HCT116 (cell line): ENCODE measurements at regions not wholly inside any gene's neighbourhood (a gene's known extent, or its start where the extent isn't known, plus 50 kb on each side); places are given as distances from the start of the nearest gene placed in this dataset.
"Not testable (repeated sequence)": the region's sequence is repeated elsewhere in the genome, so short reads cannot be mapped to it uniquely, and the experiment has no call there.

Source experiments
- ATAC-seq: fragments of 200-7000 bp; cut with Tn5 transposase; 2 replicates; pipeline ENCODE4 v1.9.1; 2020; ENCODE audit warnings: mild to moderate bottlenecking, moderate library complexity
- BruUV-seq: library from RNA; stranded (reverse); fragments of 400-500 nt; replicated peaks from 2 replicates; lab custom pipeline; 2021; lab: Mats Ljungman, UMichigan
- CTCF ChIA-PET: fragments of 300-600 bp; sonication (Branson Sonifier 250); formaldehyde crosslinking; loops from one replicate; lab custom pipeline; 2021; ENCODE audit warnings: antibody characterized with exemption; lab: Charles Lee
- POLR2A ChIA-PET: fragments of 300-600, 350-600 bp; sonication (Branson Sonifier 250); formaldehyde crosslinking; loops from one replicate; lab custom pipeline; 2021; ENCODE audit warnings: antibody characterized with exemption; lab: Charles Lee
- RAD21 ChIA-PET, 2 experiments: fragments of 300-600 bp; sonication (Branson Sonifier 250); formaldehyde crosslinking; loops; one replicate each; lab custom pipeline; 2023; ENCODE audit warnings: low total read pairs in 2 of 2; ENCODE audit not compliant: uncharacterized antibody in 2 of 2, unreplicated experiment in 2 of 2, low non-redundant PET in 1 of 2; lab: Charles Lee
- DNase-seq: peaks from one replicate; pipeline ENCODE4 v3.0.0-alpha.2; 2010; ENCODE audit warnings: low read depth, low spot score
- H2AFZ ChIP-seq: fragments of 200-600 bp; shearing (Covaris generic), sonication (generic); 2 replicates; pipeline ENCODE4 v1.6.1; 2017; ENCODE audit warnings: low read depth, mixed run types, mixed read lengths, antibody characterized with exemption, low read length; ENCODE audit not compliant: poor library complexity, severe bottlenecking
- H3K27ac ChIP-seq: 2 replicates; pipeline ENCODE4 v1.5.1; 2012; ENCODE audit warnings: low read depth, low read length
- H3K27me3 ChIP-seq: fragments of 200-600 bp; sonication (generic); 2 replicates; pipeline ENCODE4 v1.6.1; 2016; ENCODE audit warnings: mixed run types, low read length, mixed read lengths; ENCODE audit not compliant: insufficient read depth
- H3K36me3 ChIP-seq, 2 experiments: fragments of 200-500 bp in 1 of 2; fragments of 200-600 bp in 1 of 2; sonication (Bioruptor generic) in 1 of 2; sonication (generic) in 1 of 2; 2 replicates each; pipeline versions ENCODE4 v1.5.1 to v1.6.1; 2014 to 2016; ENCODE audit warnings: low read length in 2 of 2, inconsistent platforms in 1 of 2, mixed read lengths in 1 of 2, mixed run types in 1 of 2; ENCODE audit not compliant: insufficient read depth in 2 of 2, control insufficient read depth in 1 of 2
- H3K4me1 ChIP-seq, 2 experiments: fragments of 200-600 bp in 1 of 2; sonication (generic) in 1 of 2; 2 replicates each; pipeline versions ENCODE4 v1.5.1 to v1.6.1; 2012 to 2017; ENCODE audit warnings: low read length in 2 of 2, inconsistent platforms in 1 of 2, mild to moderate bottlenecking in 1 of 2, mixed read lengths in 1 of 2, mixed run types in 1 of 2, moderate library complexity in 1 of 2; ENCODE audit not compliant: insufficient read depth in 2 of 2, control insufficient read depth in 1 of 2
- H3K4me2 ChIP-seq: fragments of 200-600 bp; sonication (generic); 2 replicates; pipeline ENCODE4 v1.6.1; 2017; ENCODE audit warnings: mixed run types, low read length, mixed read lengths
- H3K4me3 ChIP-seq, 2 experiments: fragments of 200-600 bp in 1 of 2; sonication (generic) in 1 of 2; replicated peaks in 1 of 2; 2 replicates each; pipeline ENCODE4 v1.5.1; 2011 to 2016; ENCODE audit warnings: low read length in 2 of 2, control low read depth in 1 of 2, low read depth in 1 of 2, mild to moderate bottlenecking in 1 of 2, mixed read lengths in 1 of 2, mixed run types in 1 of 2
- H3K79me2 ChIP-seq: fragments of 200-600 bp; sonication (generic); 2 replicates; pipeline ENCODE4 v1.6.1; 2017; ENCODE audit warnings: mild to moderate bottlenecking, mixed run types, low read length, moderate library complexity, mixed read lengths; ENCODE audit not compliant: insufficient read depth
- H3K9ac ChIP-seq: fragments of 200-600 bp; sonication (generic); 2 replicates; pipeline ENCODE4 v1.6.1; 2016; ENCODE audit warnings: low read length, mixed read lengths
- H3K9me2 ChIP-seq: fragments of 200-600 bp; sonication (generic), shearing (Covaris generic); 2 replicates; pipeline ENCODE4 v1.6.1; 2017; ENCODE audit warnings: mixed run types, mild to moderate bottlenecking, moderate library complexity; ENCODE audit not compliant: insufficient read depth
- H3K9me3 ChIP-seq, 2 experiments: fragments of 200-500 bp in 1 of 2; fragments of 200-600 bp in 1 of 2; sonication (Bioruptor generic) in 1 of 2; sonication (generic) in 1 of 2; 2 replicates each; pipeline ENCODE4 v1.6.1; 2014 to 2017; ENCODE audit warnings: low read length in 2 of 2, mixed read lengths in 2 of 2, inconsistent platforms in 1 of 2, low read depth in 1 of 2, mild to moderate bottlenecking in 1 of 2, mixed run types in 1 of 2, moderate library complexity in 1 of 2; ENCODE audit not compliant: control insufficient read depth in 1 of 2, insufficient read depth in 1 of 2
- H4K20me1 ChIP-seq: fragments of 200-600 bp; sonication (generic), shearing (Covaris generic); 2 replicates; pipeline ENCODE4 v1.6.1; 2017; ENCODE audit warnings: mixed run types, mild to moderate bottlenecking, moderate library complexity; ENCODE audit not compliant: insufficient read depth
- ATF3 ChIP-seq: IDR thresholded peaks from 2 replicates; pipeline ENCODE4 v1.6.1; 2012
- CTCF ChIP-seq, 3 experiments: fragments of 200-600 bp in 1 of 3; sonication (generic) in 1 of 3; IDR thresholded peaks in 2 of 3; conservative IDR thresholded peaks in 1 of 3; 2 replicates each; pipeline ENCODE4 v1.5.1; 2012 to 2017; ENCODE audit warnings: low read depth in 2 of 3, low read length in 2 of 3, antibody characterized with exemption in 1 of 3, borderline replicate concordance in 1 of 3, control low read depth in 1 of 3, mild to moderate bottlenecking in 1 of 3, mixed read lengths in 1 of 3, mixed run types in 1 of 3, moderate library complexity in 1 of 3; ENCODE audit not compliant: insufficient read depth in 1 of 3
- RAD21 ChIP-seq: IDR thresholded peaks from 2 replicates; pipeline ENCODE4 v1.6.1; 2012; ENCODE audit warnings: low read depth, mild to moderate bottlenecking
- intact Hi-C: fragments of 100-400 bp; cut with micrococcal nuclease; formaldehyde crosslinking; loops from 2 replicates; pipeline ENCODE4 v1.10.0; 2022

GRCh38 chr2:187658952-187659525 lies 104.8 kb upstream of the TFPI start:
- intact Hi-C loops: no loop called here
- H3K27me3 ChIP-seq: no peaks in the 10 kb centered on the region
- TF ChIP-seq RAD21 (peak; percentile 51), CTCF (IDR thresholded peaks at IDR 0.05 in 2 of 3, conservative IDR thresholded peaks at IDR 0.05 in 1 of 3; ENCODE audit: borderline replicate concordance in 1 of 3, insufficient read depth in 1 of 3, low read depth in 2 of 3, low read length in 2 of 3) (peak in 2 of 3 experiments; percentile 57 to 58; a peak in 4 of 6 replicates), ATF3 (no peak)
- H3K4me1 ChIP-seq: peaks cover 0 to 5% of the 10 kb centered on the region in 2 experiments; a peak in 1 of 4 replicates
- H3K9me3 ChIP-seq: no peaks in the 10 kb centered on the region
- peak; percentile 21 for DNase-seq
- no peak overlapping the region for H3K4me2 ChIP-seq
- POLR2A ChIA-PET: no interaction called here
- no peak overlapping the region for H3K4me3 ChIP-seq
- no peaks in the 10 kb centered on the region for H3K36me3 ChIP-seq
- no peaks in the 10 kb centered on the region for H3K79me2 ChIP-seq
- H4K20me1 ChIP-seq: no peaks in the 10 kb centered on the region
- BruUV-seq: no TSS peak
- H2AFZ ChIP-seq: no peak overlapping the region
- peak; percentile 94 for ATAC-seq
- no peak overlapping the region for H3K27ac ChIP-seq
- H3K9me2 ChIP-seq: no peaks in the 10 kb centered on the region
- CTCF ChIA-PET: interaction anchor here (0.7 to 0.9 kb wide), 2 partner anchors 19 to 77 kb away, joined by 3 to 4 read pairs; no protein-coding TSS in a partner anchor
- no peak overlapping the region for H3K9ac ChIP-seq
- RAD21 ChIA-PET: interaction anchor here in 1 of 2 experiments (0.5 kb wide), 1 partner anchor 524 kb away, joined by 3 read pairs; no protein-coding TSS in a partner anchor

GRCh38 chr2:187676050-187676449 lies 121.8 kb upstream of the TFPI start:
- H3K36me3 ChIP-seq, RAD21 ChIA-PET, H3K4me3 ChIP-seq, POLR2A ChIA-PET, H3K9ac ChIP-seq, BruUV-seq, H3K27me3 ChIP-seq, H2AFZ ChIP-seq, intact Hi-C loops, H3K9me3 ChIP-seq, H3K79me2 ChIP-seq, H3K27ac ChIP-seq, CTCF ChIA-PET, H3K4me2 ChIP-seq, H4K20me1 ChIP-seq, H3K9me2 ChIP-seq, DNase-seq, H3K4me1 ChIP-seq, ATAC-seq: not testable (repeated sequence)
